PC-9 (cell line): ENCODE measurements at regions not wholly inside any gene's neighbourhood (a gene's known extent, or its start where the extent isn't known, plus 50 kb on each side); places are given as distances from the start of the nearest gene placed in this dataset.

Source experiments
- EZH2 ChIP-seq: fragments of 200-600 bp; sonication (generic); IDR thresholded peaks from 2 replicates; pipeline ENCODE4 v1.8.0; 2017; ENCODE audit warnings: antibody characterized with exemption, low read depth
- TF ChIP-seq, protein P1 (sequence below): fragments of 200-600 bp; sonication (generic); conservative IDR thresholded peaks from 2 replicates; pipeline ENCODE4 v1.6.1; 2017; ENCODE audit warnings: mixed run types, antibody characterized with exemption, mild to moderate bottlenecking, moderate library complexity

DNA sequence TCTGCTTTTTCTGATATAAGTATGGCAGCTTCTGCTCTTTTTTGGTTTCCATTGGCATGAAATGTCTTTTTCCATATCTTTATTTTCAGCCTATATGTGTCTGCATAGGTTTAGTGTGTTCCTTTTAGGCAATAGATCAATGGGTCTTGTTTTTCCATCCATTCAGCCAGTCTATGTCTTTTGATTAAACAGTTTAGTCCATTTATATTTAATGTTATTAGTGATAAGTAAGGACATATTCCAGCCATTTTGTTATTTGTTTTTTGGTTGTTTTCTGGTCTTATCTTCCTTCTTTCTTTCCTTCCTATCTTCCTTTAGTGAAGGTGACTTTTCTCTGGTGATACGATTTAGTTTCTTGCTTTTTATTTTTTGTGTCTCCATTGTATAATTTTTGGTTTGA lies 101.3 kb upstream of the LRRC3B start:
- TF ChIP-seq, protein P1, sequence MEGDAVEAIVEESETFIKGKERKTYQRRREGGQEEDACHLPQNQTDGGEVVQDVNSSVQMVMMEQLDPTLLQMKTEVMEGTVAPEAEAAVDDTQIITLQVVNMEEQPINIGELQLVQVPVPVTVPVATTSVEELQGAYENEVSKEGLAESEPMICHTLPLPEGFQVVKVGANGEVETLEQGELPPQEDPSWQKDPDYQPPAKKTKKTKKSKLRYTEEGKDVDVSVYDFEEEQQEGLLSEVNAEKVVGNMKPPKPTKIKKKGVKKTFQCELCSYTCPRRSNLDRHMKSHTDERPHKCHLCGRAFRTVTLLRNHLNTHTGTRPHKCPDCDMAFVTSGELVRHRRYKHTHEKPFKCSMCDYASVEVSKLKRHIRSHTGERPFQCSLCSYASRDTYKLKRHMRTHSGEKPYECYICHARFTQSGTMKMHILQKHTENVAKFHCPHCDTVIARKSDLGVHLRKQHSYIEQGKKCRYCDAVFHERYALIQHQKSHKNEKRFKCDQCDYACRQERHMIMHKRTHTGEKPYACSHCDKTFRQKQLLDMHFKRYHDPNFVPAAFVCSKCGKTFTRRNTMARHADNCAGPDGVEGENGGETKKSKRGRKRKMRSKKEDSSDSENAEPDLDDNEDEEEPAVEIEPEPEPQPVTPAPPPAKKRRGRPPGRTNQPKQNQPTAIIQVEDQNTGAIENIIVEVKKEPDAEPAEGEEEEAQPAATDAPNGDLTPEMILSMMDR: no peak
- no peak for TF ChIP-seq EZH2
